SK-N-SH treated with all-trans-retinoic acid at 6 μM for 48 hours (cell line): ENCODE measurements at regions not wholly inside any gene's neighbourhood (a gene's known extent, or its start where the extent isn't known, plus 50 kb on each side); places are given as distances from the start of the nearest gene placed in this dataset.

Experiments
- ARNTL ChIP-seq: fragments of 450-650 bp; formaldehyde crosslinking; IDR thresholded peaks from 2 replicates; pipeline ENCODE4 v1.5.0; 2020; ENCODE audit warnings: low read depth, mild to moderate bottlenecking, moderate library complexity, borderline replicate concordance
- ESRRG ChIP-seq: fragments of 250-450 bp; sonication (Bioruptor Pico); IDR thresholded peaks from 2 replicates; pipeline ENCODE4 v1.6.1; 2021; ENCODE audit warnings: mild to moderate bottlenecking
- ISL1 ChIP-seq: fragments of 250-450 bp; sonication (Bioruptor Pico); IDR thresholded peaks from 2 replicates; pipeline ENCODE4 v2.1.2; 2022; ENCODE audit warnings: mild to moderate bottlenecking, moderate library complexity
- PPARA ChIP-seq: fragments of 250-450 bp; sonication (Bioruptor Pico); IDR thresholded peaks from 2 replicates; pipeline ENCODE4 v1.5.0; 2020; ENCODE audit warnings: mild to moderate bottlenecking, borderline replicate concordance
- ZFP30 ChIP-seq: fragments of 450-650 bp; formaldehyde crosslinking; IDR thresholded peaks from 2 replicates; pipeline ENCODE4 v1.5.0; 2022; ENCODE audit warnings: mild to moderate bottlenecking, moderate library complexity
- TF ChIP-seq, protein P1 (sequence below): fragments of 250-450 bp; sonication (Bioruptor Pico); IDR thresholded peaks from 2 replicates; pipeline ENCODE4 v1.8.0; 2020; ENCODE audit warnings: mild to moderate bottlenecking, moderate library complexity, borderline replicate concordance
- TF ChIP-seq, protein P2 (sequence below): fragments of 250-450 bp; sonication (Bioruptor Pico); IDR thresholded peaks from 2 replicates; pipeline ENCODE4 v1.5.1; 2020; ENCODE audit warnings: low read depth, mild to moderate bottlenecking, moderate library complexity

DNA sequence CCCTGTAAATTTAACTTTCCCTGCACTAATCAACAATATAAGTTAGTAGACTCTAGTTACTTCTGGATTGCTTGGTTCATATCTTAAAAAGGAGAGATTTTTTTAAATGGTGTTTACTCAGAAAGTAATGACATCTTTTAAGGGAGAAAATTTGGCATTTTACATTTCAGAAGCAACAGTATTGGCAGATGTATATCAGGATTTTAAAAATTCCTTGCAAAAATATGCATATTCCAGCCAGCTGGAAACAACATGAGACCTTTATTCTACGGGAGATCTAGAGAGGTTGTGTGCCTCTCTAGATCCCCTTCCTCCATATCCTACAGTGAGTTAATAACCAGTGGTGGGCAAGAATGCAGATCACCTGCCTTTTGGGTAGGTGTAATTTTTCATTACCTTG is 848.2 kb downstream of the USP25 start:
- TF ChIP-seq ESRRG (CRISPR knock-in tag) (no peak), ARNTL (CRISPR knock-in tag) (no peak), PPARA (no peak), ISL1 (no peak), ZFP30 (no peak)
- TF ChIP-seq, protein P1, sequence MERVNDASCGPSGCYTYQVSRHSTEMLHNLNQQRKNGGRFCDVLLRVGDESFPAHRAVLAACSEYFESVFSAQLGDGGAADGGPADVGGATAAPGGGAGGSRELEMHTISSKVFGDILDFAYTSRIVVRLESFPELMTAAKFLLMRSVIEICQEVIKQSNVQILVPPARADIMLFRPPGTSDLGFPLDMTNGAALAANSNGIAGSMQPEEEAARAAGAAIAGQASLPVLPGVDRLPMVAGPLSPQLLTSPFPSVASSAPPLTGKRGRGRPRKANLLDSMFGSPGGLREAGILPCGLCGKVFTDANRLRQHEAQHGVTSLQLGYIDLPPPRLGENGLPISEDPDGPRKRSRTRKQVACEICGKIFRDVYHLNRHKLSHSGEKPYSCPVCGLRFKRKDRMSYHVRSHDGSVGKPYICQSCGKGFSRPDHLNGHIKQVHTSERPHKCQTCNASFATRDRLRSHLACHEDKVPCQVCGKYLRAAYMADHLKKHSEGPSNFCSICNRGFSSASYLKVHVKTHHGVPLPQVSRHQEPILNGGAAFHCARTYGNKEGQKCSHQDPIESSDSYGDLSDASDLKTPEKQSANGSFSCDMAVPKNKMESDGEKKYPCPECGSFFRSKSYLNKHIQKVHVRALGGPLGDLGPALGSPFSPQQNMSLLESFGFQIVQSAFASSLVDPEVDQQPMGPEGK (CRISPR knock-in tag): no peak
- TF ChIP-seq, protein P2, sequence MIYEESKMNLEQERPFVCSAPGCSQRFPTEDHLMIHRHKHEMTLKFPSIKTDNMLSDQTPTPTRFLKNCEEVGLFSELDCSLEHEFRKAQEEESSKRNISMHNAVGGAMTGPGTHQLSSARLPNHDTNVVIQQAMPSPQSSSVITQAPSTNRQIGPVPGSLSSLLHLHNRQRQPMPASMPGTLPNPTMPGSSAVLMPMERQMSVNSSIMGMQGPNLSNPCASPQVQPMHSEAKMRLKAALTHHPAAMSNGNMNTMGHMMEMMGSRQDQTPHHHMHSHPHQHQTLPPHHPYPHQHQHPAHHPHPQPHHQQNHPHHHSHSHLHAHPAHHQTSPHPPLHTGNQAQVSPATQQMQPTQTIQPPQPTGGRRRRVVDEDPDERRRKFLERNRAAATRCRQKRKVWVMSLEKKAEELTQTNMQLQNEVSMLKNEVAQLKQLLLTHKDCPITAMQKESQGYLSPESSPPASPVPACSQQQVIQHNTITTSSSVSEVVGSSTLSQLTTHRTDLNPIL (CRISPR knock-in tag): no peak
